Tibial artery (tissue), 4 donors: ENCODE measurements at regions not wholly inside any gene's neighbourhood (a gene's known extent, or its start where the extent isn't known, plus 50 kb on each side); places are given as distances from the start of the nearest gene placed in this dataset.

Source experiments
- DNase-seq, 2 donors: peaks; one replicate each; pipeline ENCODE4 v3.0.0-alpha.2; 2019
- H3K27ac ChIP-seq, 2 donors: fragments of 200-600 bp; sonication (generic) in 1 of 2; 1 replicate in 1 of 2; 2 replicates in 1 of 2; pipeline ENCODE4 v1.5.1; 2018 to 2019; ENCODE audit warnings: mild to moderate bottlenecking in 1 of 2
- H3K27me3 ChIP-seq, 2 donors: fragments of 200-600 bp; sonication (generic) in 1 of 2; one replicate each; pipeline versions ENCODE4 v1.5.1 to v1.6.0; 2016 to 2019
- H3K36me3 ChIP-seq, 3 donors: fragments of 200-600 bp; sonication (generic) in 2 of 3; one replicate each; pipeline ENCODE4 v1.5.1; 2016 to 2019; ENCODE audit warnings: mild to moderate bottlenecking in 2 of 3
- H3K4me1 ChIP-seq, 4 donors: fragments of 200-600 bp; sonication (generic) in 2 of 4; 1 replicate in 3 of 4; 2 replicates in 1 of 4; pipeline ENCODE4 v1.5.1; 2016 to 2019
- H3K4me3 ChIP-seq, 2 donors: fragments of 200-600 bp; sonication (generic) in 1 of 2; 1 replicate in 1 of 2; 2 replicates in 1 of 2; pipeline ENCODE4 v1.5.1; 2018 to 2019; ENCODE audit warnings: mild to moderate bottlenecking in 2 of 2
- H3K9me3 ChIP-seq, 3 donors: fragments of 200-600 bp; sonication (generic) in 1 of 3; one replicate each; pipeline ENCODE4 v1.5.1; 2016 to 2019
- intact Hi-C: fragments of 100-400 bp; cut with DNase I; formaldehyde crosslinking; loops from one replicate; pipeline ENCODE4 v1.15.0; 2023; ENCODE audit warnings: low total_unique reads
- TF ChIP-seq, protein P1 (sequence below), 2 experiments: fragments of 200-600 bp in 1 of 2; fragments of 450-650 bp in 1 of 2; IDR thresholded peaks; one replicate each; pipeline ENCODE4 v1.5.1; 2017 to 2019; ENCODE audit warnings: antibody characterized with exemption in 2 of 2, mild to moderate bottlenecking in 1 of 2, moderate library complexity in 1 of 2

DNA sequence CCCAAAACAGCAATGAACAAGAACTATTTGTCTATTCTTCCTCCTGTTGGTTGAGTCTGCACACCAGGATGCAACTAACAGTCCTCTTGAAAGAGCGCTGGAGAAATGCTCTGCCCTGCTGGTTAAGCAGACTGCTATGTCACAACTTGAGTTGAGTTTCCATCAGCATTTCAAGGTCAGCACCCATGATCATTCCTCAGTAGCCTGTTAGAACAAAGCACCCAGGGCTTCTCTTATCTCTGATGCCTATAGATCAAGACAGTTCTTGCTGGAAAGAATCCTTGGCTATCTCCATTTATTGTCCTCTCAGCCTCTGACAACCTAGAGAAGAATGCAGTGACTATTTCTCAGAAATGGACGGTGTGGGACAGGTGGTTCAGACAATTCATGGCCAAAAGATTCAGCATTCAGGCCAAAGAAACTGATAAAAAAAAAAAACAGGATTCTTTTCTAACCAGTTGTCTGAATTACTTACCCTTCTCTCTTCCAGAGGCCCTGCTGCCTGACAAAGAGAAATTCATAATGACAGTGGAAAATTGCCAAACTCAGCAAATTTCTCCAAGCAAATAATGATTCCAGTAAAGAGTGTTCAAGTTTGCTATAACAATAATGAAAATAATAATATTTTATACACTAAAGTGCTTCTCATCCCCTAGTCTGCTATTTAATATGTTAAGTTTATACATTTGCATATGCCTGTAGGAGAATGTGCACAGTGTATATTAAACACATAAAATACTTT lies 306.7 kb downstream of the EMP1 start:
- H3K4me3 ChIP-seq = no peak overlapping the region
- no peaks in the 10 kb centered on the region for H3K4me1 ChIP-seq
- intact Hi-C loops = no loop called here
- TF ChIP-seq, protein P1, sequence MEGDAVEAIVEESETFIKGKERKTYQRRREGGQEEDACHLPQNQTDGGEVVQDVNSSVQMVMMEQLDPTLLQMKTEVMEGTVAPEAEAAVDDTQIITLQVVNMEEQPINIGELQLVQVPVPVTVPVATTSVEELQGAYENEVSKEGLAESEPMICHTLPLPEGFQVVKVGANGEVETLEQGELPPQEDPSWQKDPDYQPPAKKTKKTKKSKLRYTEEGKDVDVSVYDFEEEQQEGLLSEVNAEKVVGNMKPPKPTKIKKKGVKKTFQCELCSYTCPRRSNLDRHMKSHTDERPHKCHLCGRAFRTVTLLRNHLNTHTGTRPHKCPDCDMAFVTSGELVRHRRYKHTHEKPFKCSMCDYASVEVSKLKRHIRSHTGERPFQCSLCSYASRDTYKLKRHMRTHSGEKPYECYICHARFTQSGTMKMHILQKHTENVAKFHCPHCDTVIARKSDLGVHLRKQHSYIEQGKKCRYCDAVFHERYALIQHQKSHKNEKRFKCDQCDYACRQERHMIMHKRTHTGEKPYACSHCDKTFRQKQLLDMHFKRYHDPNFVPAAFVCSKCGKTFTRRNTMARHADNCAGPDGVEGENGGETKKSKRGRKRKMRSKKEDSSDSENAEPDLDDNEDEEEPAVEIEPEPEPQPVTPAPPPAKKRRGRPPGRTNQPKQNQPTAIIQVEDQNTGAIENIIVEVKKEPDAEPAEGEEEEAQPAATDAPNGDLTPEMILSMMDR (IDR thresholded peaks at IDR 0.05) = no peak
- H3K36me3 ChIP-seq = no peaks in the 10 kb centered on the region
- H3K9me3 ChIP-seq = no peaks in the 10 kb centered on the region
- H3K27me3 ChIP-seq = peaks cover 0 to 4% of the 10 kb centered on the region in 2 donors
- no peak overlapping the region for H3K27ac ChIP-seq
- no peak for DNase-seq

DNA sequence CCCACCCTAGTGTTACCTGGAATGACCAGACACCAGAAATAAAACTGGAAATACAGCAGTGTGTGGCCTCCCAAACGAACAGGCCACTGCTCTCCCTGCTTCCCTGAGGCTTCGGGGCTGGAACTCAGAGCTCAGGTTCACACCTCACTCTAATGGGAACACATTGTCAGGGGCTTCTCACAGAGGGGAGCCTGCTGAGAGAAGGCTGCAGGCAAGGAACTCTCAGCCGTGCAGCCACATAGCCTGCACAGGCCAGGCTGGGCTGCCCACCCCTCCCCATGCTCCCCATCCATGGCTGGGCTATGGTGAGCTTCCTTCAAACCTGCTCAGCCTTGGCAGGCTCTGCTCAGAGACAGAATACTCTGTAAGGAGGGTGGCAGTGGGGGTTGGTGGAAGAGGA lies 302.5 kb downstream of the EMP1 start:
- TF ChIP-seq, protein P1 (IDR thresholded peaks at IDR 0.05) = no peak
- Histone ChIP-seq H3K27me3 (peaks cover 0 to 2% of the 10 kb centered on the region in 2 donors), H3K4me1 (no peaks in the 10 kb centered on the region), H3K27ac (no peak overlapping the region), H3K9me3 (no peaks in the 10 kb centered on the region), H3K4me3 (no peak overlapping the region), H3K36me3 (no peaks in the 10 kb centered on the region)
- intact Hi-C loops = no loop called here
- no peak for DNase-seq

DNA sequence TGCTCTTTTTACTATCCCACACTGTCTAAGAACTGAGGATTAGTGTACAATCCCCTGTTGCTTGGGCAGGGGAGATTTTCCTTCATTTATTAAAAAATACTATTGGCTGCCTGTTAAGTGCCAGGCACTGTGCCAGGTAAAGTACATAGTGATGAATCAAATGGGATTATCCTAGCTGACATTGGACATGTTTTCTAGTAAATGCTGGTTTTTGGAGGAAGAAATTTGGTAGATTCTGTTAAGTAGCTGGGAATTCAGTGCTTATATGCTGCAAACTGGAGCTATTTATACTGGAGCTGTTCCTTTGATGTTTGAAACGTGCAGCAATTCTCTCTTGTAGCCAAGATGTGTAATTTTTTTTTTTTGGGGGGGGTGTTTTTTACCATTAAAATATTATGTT lies 299.6 kb downstream of the EMP1 start:
- no peaks in the 10 kb centered on the region for H3K4me1 ChIP-seq
- H3K4me3 ChIP-seq = no peak overlapping the region
- TF ChIP-seq, protein P1 (IDR thresholded peaks at IDR 0.05) = no peak
- no peaks in the 10 kb centered on the region for H3K36me3 ChIP-seq
- H3K27me3 ChIP-seq = peaks cover 0 to 2% of the 10 kb centered on the region in 2 donors
- H3K9me3 ChIP-seq = no peaks in the 10 kb centered on the region
- intact Hi-C loops = no loop called here
- no peak overlapping the region for H3K27ac ChIP-seq
- no peak for DNase-seq

DNA sequence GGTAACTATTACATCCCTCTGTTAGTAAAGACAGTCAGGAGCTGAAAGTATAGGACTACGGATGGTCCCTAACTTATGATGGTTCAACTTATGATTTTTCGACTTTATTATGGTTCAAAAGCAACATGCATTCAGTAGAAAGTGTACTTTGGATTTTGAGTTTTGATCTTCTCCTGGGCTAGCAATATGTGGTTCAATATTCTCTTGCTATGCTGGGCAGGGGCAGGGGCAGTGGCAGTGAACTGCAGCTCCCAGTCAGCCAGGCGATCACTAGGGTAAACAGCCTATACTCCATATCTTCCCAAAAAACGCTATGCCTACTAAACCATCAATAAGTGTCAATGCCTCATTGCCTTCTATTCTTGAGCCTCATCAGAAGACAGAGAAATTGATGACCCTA lies 292.7 kb downstream of the EMP1 start:
- Histone ChIP-seq H3K4me3 (no peak overlapping the region), H3K36me3 (no peaks in the 10 kb centered on the region), H3K4me1 (no peaks in the 10 kb centered on the region), H3K27ac (no peak overlapping the region), H3K9me3 (no peaks in the 10 kb centered on the region), H3K27me3 (no peaks in the 10 kb centered on the region)
- intact Hi-C loops = no loop called here
- TF ChIP-seq, protein P1 (IDR thresholded peaks at IDR 0.05) = no peak
- DNase-seq = no peak

DNA sequence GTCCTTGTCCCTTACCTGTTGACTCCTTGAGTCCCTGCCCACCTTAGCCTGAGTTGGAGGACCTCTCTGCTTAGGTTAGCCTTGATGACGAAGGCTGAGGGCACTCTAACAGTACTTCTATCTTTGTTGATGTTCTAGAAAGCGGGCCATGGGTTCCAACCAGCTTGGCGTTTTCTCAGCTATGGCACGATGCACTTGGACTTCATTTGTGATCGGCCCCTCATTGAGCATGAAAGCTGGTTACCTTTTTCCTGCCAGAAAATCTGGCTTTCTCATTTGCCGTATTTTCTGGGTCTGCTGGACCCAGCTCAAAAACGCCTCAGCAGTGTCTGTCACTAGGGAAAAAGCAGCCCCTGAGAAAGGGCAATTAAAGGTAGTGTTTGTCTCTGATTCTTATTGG lies 290.8 kb downstream of the EMP1 start:
- Histone ChIP-seq H3K27ac (no peak overlapping the region), H3K4me3 (no peak overlapping the region), H3K27me3 (no peaks in the 10 kb centered on the region), H3K36me3 (no peaks in the 10 kb centered on the region), H3K9me3 (no peaks in the 10 kb centered on the region), H3K4me1 (no peaks in the 10 kb centered on the region)
- no peak for DNase-seq
- TF ChIP-seq, protein P1 (IDR thresholded peaks at IDR 0.05) = no peak
- intact Hi-C loops = no loop called here
